ENCODE measurements at regions not wholly inside any gene's neighbourhood (a gene's known extent, or its start where the extent isn't known, plus 50 kb on each side); places are given as distances from the start of the nearest gene placed in this dataset.
"Not testable (repeated sequence)": the region's sequence is repeated elsewhere in the genome, so short reads cannot be mapped to it uniquely, and the experiment has no call there.

DNA sequence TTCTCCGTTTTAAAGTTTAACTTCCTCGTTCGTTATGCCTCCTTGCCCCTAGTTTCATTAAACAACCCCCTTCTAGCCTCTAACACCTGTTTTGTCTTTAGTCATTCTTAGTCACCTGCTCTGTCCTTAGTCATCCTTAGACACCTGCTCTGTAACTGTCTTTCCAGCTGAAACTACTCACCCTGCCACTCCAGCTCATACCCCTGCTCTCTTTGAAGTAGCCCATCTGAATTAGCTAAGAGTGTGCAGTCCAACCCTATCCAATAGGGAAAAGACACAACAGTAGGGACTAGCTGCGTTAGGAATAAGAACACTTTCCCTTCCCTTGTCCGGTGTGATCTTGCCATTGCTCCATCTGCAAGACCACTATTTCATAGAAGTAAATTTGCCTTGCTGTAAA lies 446.5 kb downstream of the CCT8L2 start:
- H3K14ac ChIP-seq (ENCODE audit: insufficient read length); H4K91ac ChIP-seq (replicated peaks; ENCODE audit: insufficient read length, low read length); H3K79me1 ChIP-seq (ENCODE audit: low read depth, low read length); H3K23me2 ChIP-seq (ENCODE audit: low read depth, low read length); H2BK20ac ChIP-seq (ENCODE audit: low read length); H3K56ac ChIP-seq (replicated peaks; ENCODE audit: insufficient read length, low read depth, low read length); H3K23ac ChIP-seq (ENCODE audit: insufficient read length); POLR2A ChIA-PET (ENCODE audit: partially characterized antibody); H2BK15ac ChIP-seq (ENCODE audit: low read length); H3K4ac ChIP-seq (replicated peaks; ENCODE audit: insufficient read length, low read depth, low read length); H2BK5ac ChIP-seq (ENCODE audit: low read depth, low read length); H4K5ac ChIP-seq (ENCODE audit: insufficient read length, low read depth, low read length); H2AK5ac ChIP-seq (ENCODE audit: low read depth, low read length); DNase-seq (ENCODE audit: low read depth in 1 of 2, low spot score in 2 of 2); H3K9ac ChIP-seq (replicated peaks in 1 of 4; ENCODE audit: extremely low read depth in 1 of 4, low read depth in 3 of 4, low read length in 3 of 4); CTCF ChIA-PET (ENCODE audit: partially characterized antibody); H4K8ac ChIP-seq (ENCODE audit: extremely low read depth, insufficient read depth, low read length); H3K36me3 ChIP-seq (ENCODE audit: control insufficient read depth in 2 of 4, insufficient read depth in 4 of 4, low read length in 3 of 4); H3K4me3 ChIP-seq (ENCODE audit: extremely low read depth in 1 of 4, insufficient read depth in 2 of 4, low read depth in 3 of 4, low read length in 4 of 4); H2BK120ac ChIP-seq (replicated peaks; ENCODE audit: low read depth, low read length); FAIRE-seq; H2BK12ac ChIP-seq (ENCODE audit: low read depth, low read length); H3K27me3 ChIP-seq (replicated peaks in 1 of 4; ENCODE audit: control insufficient read depth in 3 of 4, extremely low read depth in 1 of 4, insufficient read depth in 3 of 4, low read length in 3 of 4); H3K4me2 ChIP-seq (ENCODE audit: insufficient read depth in 1 of 2, low read depth in 2 of 2, low read length in 2 of 2); H3K4me1 ChIP-seq (replicated peaks in 1 of 4; ENCODE audit: control insufficient read depth in 3 of 4, insufficient read depth in 4 of 4, low read length in 3 of 4); H3K27ac ChIP-seq (ENCODE audit: low read depth, low read length); H2AFZ ChIP-seq (ENCODE audit: low read length); H4K20me1 ChIP-seq (replicated peaks in 1 of 2; ENCODE audit: control insufficient read depth in 1 of 2, insufficient read depth in 2 of 2, low read length in 2 of 2); H3K18ac ChIP-seq (ENCODE audit: extremely low read depth, low read length); H3K79me2 ChIP-seq (ENCODE audit: control insufficient read depth in 1 of 2, insufficient read depth in 2 of 2, low read length in 2 of 2): not testable (repeated sequence)
- 79% methylated on average over 5 of the region's 5 CpGs; no CpG with 5 or more reads in 1 of the 2 experiments for WGBS, 2 experiments (ENCODE audit: extremely low coverage in 1 of 2, insufficient coverage in 1 of 2, insufficient read length in 1 of 2, insufficient replicate concordance in 2 of 2, low coverage in 1 of 2, low lambda C conversion rate in 2 of 2, missing lambda C conversion rate in 1 of 2)
- peaks cover 9 to 32% of the 10 kb centered on the region in 2 experiments for H3K9me3 ChIP-seq (ENCODE audit: insufficient read depth in 2 of 2, low read depth in 1 of 2, low read length in 1 of 2)
